Middle frontal gyrus (tissue), 1 donor: ENCODE measurements at regions not wholly inside any gene's neighbourhood (a gene's known extent, or its start where the extent isn't known, plus 50 kb on each side); places are given as distances from the start of the nearest gene placed in this dataset.
A peak's percentile ranks its signal among the peaks of the same experiment; 100 is the strongest.
"Not testable (repeated sequence)": the region's sequence is repeated elsewhere in the genome, so short reads cannot be mapped to it uniquely, and the experiment has no call there.

Source experiments
- DNase-seq: peaks from one replicate; pipeline ENCODE4 v3.0.0-alpha.2; 2015; ENCODE audit warnings: low spot score; ENCODE audit errors: extremely low spot score

DNA sequence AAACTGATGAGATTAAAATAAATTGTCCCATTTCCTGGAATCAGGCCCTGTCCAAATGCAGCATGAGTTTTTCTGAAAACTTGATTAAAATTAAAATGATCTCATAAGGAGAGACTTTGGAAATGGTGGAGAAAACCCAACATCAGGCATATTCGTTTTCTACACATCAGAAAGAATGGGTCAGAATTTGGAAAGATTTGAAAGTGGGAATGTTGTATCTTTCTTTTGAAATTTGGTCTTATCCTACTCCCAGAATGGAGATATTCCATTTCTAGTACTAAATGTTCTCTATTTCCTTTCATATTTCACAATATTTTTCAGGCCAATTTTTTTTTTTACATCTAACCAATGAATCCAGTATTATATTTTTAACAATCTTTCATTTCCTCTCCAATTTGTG is 223.9 kb upstream of the RXFP2 start:
- peak; percentile 3 for DNase-seq

DNA sequence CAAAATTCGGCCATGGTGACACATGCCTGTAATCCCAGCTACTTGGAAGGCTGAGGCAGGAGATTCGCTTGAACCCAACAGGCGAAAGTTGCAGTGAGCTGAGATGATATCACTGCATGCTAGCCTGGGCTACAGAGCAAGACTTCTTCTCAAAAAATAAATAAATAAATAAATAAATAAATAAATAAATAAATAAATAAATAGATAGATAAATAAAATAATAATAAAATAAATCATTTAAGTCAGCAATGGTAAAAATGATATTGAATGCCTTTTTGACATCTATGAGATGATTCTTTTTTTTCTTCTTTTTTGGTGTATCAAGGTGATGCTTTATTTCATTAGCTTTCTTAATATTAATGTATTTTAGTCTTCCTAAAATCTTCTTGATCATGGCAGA is 221.7 kb upstream of the RXFP2 start:
- DNase-seq: no peak

DNA sequence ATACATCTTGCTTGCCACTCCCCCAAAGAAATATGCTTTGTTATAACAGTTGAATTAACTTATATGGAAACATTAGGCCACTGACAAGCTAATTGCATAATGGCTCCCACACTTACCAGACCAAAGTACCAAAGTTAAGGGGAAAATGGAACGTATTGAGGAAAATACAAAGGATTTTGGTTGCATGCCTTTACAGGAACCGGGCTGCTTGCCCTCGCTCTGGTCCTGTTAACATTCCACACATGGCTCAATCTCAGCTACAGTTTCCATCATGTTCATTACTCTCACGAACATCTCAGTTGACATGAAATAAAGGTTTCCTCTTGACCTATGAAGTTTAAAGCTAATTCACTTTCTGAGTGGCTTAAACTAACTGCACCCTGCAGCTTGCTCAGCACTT is 220.7 kb upstream of the RXFP2 start:
- DNase-seq: no peak

DNA sequence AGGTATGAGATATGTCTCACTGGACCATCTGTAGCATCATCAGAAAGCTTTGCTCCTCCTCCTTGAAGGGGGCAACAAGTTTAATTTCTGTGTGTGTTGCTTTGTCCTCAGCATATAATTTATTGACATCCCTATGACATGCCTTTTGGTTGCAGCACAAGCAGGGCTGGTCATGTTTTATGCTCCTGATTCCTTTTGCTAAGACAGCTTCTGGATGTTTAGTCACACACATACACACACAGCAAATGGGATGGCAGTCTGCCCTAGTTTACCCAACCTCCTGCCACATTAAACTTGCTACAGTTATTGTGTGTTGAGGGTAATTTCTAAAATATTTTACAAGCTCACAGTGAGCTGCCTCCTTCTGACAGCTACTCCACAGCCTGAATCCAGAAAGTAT is 217.9 kb upstream of the RXFP2 start:
- no peak for DNase-seq

DNA sequence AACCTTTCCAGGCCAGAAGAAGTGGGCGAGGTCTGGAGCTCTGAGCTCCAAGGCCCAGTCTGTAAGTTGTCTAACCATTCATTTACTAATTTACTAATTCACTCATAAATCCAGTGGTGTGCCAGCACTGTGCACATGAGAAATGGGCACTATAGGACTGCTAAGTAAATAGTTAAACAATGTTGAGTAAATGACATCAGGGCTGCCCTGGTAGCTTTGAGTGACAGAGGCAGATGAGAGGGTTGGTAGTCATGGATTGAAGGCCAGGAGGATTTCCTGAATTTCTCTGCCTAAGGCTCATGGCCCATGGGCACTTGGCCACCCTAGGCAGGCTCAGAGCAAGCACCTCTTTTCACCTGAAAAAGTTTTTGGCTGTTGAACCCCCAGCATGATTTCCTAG is 216.9 kb upstream of the RXFP2 start:
- DNase-seq: no peak

DNA sequence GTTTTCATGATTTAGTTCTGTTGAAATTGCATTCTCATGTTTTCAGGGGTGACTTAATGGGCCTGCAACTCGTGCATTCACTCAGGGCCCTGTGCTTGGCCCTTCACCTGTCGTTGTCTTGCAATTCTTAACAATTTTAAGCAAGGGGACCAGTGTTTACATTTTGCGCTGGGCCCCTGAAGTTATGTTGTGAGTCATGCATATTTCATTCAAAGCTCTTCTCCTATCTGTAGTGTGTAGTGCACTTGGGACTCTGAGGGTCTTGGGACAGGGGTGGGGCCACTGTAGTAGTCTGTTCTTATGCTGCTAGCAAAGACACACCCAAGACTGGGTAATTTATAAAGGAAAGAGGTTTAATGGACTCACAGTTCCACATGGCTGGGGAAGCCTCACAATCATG is 211.2 kb upstream of the RXFP2 start:
- no peak for DNase-seq

DNA sequence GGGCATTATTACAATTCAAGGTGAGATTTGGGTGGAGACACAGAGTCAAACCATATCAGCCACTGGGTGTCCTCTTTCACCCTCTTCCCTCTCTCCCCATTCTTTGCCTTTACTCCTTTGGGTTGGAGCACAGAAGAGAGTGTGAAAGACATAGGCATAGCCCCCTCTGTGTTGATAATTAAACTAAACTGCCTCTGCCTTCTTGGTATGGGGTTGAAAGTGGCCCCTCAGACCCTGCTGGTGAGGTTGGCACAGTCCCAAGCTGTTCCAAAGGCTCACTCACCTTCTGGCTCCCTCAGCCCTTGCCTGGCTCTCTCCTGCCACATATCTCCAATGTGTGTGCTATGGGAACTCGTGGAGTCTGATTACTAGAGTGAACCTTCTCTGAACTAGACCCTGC is 210.6 kb upstream of the RXFP2 start:
- DNase-seq: no peak

DNA sequence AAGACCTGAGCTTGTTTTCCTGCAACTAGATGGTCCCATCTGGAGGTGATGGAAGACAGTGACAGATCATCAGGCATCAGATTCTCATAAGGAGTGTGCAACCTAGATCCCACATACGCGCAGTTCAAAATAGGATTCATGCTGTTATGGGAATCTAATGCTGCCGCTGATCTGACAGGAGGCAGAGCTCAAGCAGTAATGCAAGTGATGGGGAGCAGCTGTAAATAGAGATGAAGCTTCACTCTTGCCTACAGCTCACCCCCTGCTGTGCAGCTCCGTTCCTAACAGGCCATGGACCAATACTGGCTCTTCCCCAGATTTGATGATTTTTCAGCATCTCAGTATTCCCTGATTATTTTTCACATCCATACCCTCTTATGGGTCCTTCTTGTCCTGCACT is 208.4 kb upstream of the RXFP2 start:
- DNase-seq: no peak

DNA sequence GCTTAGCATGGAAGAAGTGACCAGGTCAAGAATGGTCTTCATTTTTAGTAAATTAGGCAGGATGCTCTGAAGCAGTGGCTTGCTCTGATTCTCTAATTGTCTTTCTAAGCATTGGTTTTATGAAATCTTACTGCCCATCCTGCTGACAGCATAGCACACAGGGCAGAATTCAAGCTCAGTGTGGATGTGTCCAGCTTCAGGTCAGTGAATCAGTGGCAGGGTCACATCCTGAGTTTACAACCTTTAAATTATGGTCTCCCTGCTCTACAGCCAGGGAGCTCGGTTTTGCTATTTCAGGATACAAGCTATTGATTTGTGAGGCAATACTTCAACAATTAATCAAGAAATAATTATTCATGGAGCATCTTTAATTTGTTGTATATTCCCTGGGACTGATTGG is 202.3 kb upstream of the RXFP2 start:
- DNase-seq: no peak

DNA sequence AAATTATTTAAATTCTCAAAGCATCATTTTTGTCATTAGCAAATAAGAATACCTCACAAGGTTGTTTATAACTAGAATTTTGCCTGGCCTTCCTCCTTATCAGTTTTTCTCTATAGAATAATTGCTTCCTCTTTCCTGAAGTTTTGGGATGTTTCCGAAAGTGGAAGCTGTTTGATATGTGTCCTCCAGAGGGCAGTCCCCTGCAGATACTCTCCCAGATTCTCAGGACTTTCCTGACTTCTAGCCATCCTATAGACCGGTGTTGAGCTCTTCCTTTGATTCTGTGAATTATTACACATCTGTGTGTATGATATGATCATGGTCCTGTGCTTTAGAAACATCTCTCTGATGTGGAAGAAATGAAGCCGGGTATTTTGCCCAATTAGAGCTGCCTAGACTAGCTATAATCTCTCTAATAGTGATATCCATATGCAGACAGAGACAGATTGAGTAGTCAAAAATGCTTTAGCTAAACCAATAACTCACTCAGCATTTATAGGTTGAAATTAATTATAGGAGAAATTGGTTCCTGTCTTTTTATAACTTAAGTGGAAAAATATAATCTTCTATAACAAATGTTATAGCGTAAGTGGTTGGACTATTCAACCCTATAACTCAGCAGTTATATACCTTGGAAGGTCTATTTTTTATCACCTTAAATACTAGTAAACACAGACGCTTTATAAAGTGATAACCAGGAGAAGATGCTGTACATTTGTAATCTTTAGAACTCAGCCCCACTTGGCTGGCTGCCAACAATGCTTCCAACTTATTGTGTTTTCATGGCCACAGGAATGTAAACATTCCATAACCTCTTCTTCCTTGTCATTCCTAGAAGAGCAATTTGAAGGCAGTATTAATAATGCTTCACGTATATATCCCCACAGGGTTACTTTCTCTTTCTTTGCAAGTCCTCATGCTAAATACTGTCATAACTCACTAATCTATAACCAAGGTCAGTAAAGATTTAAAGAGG is 201.0 kb upstream of the RXFP2 start:
- no peak for DNase-seq

DNA sequence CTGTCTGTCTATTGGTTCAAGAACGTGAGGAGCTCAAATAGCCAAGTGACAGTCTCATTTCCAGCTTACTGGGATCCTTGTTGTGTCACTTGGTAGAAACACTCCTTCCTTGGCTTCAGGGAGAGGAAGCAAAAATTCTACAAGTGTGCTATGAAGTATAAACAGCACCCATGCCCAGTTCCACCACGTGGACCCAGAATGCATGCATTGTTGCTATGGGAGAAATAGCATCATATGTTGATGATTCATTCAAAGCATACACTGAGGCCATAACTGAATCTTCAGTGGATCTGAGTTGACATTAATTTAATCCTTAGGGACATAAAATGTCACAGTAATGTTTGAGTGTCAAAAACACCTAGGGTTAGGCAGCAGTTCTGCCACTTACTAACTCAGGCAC is 199.0 kb upstream of the RXFP2 start:
- no peak for DNase-seq

DNA sequence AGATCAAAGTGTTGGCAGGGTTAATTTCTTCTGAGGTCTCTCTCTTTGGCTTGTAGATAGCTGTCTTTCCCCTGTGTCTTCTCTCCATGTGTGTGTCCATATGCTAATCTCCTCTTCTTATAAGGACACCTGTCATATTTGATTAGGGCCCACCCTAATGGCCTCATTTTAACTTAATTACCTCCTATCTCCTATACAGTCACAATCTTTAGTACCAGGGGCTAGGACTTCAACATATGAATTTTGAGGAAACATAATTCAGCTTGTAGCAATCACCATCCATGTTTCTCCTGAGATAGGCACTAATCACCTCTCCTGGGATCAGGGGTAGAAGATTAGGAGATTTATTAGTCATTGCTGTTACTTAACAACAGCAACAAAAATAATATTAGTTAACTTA is 196.1 kb upstream of the RXFP2 start:
- no peak for DNase-seq

DNA sequence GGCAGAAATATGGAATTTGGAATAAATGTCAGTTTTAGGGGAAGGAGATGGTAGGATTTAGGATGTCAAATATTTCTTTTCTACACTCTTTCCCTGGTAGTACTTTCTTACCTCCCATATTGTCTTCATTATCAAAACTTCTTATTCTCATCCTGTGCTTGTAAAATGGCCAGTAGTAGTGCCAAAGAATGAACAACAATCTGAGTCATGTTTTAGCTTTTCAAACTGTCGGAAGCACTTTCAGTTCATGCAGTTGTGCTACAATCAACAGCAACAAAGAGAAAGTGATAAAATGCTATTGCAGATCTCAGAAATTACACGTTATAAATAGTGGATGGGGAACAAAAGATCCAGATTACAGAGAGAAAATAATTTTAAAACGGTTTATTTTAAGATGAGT is 193.7 kb upstream of the RXFP2 start:
- DNase-seq: no peak

DNA sequence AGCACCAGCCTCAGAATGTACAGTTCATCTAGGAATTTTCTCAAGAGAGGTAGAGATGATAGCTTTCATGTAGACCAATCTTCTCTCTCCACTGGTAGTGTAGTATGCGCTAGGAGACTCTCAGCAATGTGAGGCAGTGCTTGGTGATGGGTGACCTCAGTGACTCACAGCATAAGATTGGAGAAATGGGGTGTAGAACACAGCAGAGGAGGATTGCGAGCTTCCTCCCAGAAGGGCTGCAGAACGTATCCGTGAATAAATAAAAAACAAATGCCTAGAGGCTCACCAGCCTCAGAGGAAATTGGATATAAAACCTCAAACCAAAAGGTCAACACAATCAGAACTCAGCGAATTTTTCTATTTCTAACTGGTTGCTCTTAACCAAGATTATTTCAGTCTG is 182.9 kb upstream of the RXFP2 start:
- DNase-seq: no peak

DNA sequence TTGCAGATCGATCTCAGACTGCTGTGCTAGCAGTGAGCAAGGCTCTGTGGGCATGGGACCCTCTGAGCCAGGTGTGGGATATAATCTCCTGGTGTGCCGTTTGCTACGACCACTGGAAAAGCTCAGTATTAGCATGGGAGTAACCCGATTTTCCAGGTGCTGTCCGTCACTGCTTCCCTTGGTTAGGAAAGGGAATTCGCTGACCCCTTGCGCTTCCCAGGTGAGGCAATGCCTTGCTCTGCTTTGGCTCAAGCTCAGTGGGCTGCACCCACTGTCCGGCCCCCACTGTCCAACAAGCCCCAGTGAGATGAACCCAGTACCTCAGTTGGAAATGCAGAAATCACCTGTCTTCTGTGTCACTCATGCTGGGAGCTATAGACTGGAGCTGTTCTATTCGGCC is 155.1 kb upstream of the RXFP2 start:
- not testable (repeated sequence) for DNase-seq

DNA sequence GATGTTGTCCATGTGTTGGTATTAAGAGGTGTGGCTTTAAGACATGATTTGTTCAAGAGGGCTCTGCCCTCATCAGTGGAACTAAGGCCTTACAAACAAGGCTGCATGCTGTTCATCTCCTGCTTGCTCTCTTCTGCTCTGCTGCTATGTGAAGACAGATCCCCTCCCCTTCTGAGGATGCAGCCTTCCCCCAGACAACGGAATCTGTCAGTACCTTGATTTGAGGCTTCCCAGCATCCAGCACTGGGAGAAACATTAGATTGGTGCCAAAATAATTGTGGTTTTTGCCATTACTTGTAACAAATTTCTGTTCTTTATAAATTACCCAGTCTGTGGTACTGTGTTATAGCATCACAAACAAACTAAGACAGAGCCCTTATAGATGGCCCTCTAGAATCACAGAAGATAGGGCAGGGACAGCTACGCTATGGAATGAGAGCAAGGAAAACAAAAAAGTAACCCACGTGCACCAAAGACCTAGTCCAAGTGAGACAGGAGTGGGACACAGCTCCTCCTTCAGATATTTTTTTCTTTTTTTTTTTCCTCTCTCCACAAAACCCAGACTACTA is 151.5 kb upstream of the RXFP2 start:
- DNase-seq: no peak

DNA sequence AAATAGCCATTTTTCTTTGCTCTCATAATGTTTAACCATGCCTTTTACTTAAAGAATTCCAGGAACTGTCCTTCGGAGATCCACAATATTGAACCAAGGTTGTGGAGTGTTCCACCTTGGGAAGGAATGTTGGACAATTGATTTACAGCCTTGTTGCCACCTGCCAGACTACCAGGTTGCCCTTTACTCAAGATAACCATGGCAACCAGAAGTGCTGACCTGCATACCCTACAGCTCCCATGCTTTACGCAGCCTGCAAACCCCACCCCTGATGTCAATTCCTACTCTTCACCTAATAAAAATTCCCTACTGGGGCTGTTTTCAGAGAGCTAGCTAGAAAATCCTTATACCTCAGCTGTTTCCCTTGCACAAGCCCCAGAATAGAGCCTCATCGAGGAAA is 151.0 kb upstream of the RXFP2 start:
- DNase-seq: no peak

DNA sequence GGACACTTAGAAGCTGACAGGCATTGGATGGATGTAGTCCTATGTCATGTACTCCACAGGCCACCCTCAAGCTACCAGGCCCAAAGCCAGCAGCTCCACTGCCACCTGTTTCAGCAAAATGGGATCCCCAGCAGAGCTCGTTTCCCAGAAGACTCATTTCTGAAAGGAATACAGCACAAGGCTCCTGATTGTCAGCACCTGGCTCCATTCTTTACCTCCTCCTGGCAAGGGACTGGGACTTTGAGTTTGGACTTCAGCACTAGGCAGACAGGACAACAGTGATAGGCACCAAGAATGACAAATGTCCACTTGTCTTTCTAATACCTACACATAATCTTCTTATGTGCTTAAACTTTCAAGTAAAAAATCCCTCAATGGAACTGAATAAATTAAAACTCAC is 150.4 kb upstream of the RXFP2 start:
- no peak for DNase-seq

DNA sequence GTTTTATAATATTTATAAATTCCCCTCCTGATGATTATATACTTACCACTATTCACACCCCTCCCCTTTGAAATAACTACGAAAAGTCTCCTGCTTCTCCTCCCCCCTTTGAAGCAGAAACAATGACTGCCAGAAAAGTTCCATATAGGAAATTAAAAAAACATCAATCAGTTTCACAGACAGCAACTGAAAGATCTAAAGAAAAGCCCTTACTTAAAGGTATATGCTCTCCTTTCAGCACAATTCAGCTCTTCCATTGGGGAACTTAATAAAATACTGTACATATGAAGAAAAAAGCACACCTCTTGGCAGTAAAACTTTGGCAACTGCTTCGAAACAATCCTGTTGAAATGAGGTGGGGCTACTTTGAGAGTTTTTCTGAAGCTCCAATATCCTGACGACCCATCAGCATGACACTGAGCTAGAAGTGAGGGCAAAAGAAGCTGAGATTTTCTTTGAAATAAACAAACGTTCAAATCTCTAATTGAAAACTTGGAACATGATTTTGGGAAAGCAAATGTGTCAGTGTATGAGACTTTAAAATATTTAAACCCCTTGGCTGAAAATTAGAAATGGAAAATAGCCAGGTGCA is 147.6 kb upstream of the RXFP2 start:
- no peak for DNase-seq

DNA sequence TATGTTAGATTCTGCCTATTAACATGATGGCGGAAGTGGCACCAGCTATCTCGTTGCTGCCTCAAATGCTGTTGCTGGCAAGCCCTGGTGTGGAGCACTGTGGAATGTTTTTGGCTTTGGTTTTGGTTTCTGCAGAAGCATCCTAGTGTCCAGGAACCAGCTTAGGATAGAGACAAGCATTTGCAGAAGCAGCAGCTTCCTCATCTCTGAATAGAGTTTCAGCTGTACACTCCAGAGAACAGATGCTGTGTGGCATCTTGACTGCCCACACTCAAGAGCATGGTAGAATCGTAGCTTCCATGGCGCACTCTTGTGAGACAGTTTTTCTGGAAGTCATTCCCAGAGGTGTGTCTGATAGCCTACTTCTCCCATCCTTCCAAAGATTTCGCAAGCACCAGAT is 145.3 kb upstream of the RXFP2 start:
- peak; percentile 32 for DNase-seq

DNA sequence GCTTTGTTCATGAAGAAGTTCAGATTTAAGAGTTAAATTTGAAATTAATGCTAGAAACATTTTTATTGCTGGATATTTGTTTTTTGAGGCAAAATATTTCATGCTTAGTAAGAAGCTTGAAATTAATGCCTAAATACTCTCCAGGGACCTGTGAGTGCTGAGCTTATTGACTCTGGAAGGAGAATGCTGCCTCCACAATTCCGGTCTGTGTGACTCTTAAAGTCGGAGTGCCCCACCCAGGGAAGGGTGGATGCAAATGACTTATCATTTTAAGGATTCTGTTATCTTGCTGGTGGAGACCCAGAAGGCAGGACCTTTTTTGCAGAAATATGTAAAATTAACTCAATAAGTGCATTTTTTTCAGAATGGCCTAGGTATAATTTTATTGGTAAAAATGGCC is 143.8 kb upstream of the RXFP2 start:
- no peak for DNase-seq

DNA sequence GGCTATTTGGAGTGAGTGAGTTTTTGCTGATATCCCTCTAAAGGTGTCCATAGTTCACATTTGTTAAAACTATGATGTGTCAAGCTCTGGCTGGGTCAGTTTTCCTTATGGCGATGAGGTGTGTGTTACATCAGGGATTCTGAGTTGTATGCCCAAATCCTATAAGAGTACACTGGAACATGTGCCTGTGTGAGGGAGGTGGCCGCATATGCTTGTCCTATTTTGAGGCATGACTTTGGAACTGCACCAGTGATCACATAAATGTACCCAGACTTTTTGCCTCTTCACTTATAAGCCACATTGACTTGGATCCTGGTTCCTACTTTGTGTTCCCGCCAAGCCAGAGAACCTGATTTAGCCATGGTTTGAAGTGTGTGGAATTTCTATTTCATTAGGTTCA is 140.3 kb upstream of the RXFP2 start:
- DNase-seq: no peak
